Central memory CD8-positive, alpha-beta T cell (primary cell): ENCODE measurements at regions not wholly inside any gene's neighbourhood (a gene's known extent, or its start where the extent isn't known, plus 50 kb on each side); places are given as distances from the start of the nearest gene placed in this dataset.

Experiments
- ATAC-seq: fragments of 150-1000 bp; cut with Tn5 transposase; replicated peaks from 2 replicates; pipeline ENCODE4 v1.10.0; 2022; ENCODE audit warnings: mild to moderate bottlenecking, moderate FRiP score, moderate number of reproducible peaks; ENCODE audit not compliant: poor library complexity, severe bottlenecking; ENCODE audit errors: extremely low read depth
- DNase-seq, 2 donors: peaks; one replicate each; pipeline ENCODE4 v3.0.0; 2021; ENCODE audit warnings: low spot score in 2 of 2
- H3K27ac Mint-ChIP-seq: one replicate; pipeline ENCODE4 v1.8.0; 2022; ENCODE audit warnings: low read depth, mild to moderate bottlenecking, moderate library complexity, mixed read lengths
- H3K27me3 Mint-ChIP-seq: one replicate; pipeline ENCODE4 v1.8.0; 2022; ENCODE audit warnings: mixed read lengths
- H3K36me3 Mint-ChIP-seq: one replicate; pipeline ENCODE4 v1.8.0; 2022; ENCODE audit warnings: mild to moderate bottlenecking, moderate library complexity, mixed read lengths; ENCODE audit not compliant: insufficient read depth
- H3K4me1 Mint-ChIP-seq: one replicate; pipeline ENCODE4 v1.8.0; 2022; ENCODE audit warnings: mixed read lengths
- H3K4me3 Mint-ChIP-seq: one replicate; pipeline ENCODE4 v1.8.0; 2022; ENCODE audit warnings: mild to moderate bottlenecking, moderate library complexity, mixed read lengths
- H3K9me3 Mint-ChIP-seq: one replicate; pipeline ENCODE4 v1.8.0; 2022; ENCODE audit warnings: mixed read lengths

GRCh38 chr9:82675102-82675501 is 387.8 kb downstream of the RASEF start:
- Mint-ChIP-seq H3K9me3 (peaks cover 4% of the 10 kb centered on the region), H3K27ac (no peak overlapping the region), H3K36me3 (no peaks in the 10 kb centered on the region), H3K4me3 (no peak overlapping the region), H3K4me1 (no peaks in the 10 kb centered on the region), H3K27me3 (no peaks in the 10 kb centered on the region)
- ATAC-seq, result no peak
- DNase-seq, result no peak

- Mint-ChIP-seq H3K4me1 (no peaks in the 10 kb centered on the region), H3K27me3 (no peaks in the 10 kb centered on the region), H3K9me3 (no peaks in the 10 kb centered on the region), H3K36me3 (no peaks in the 10 kb centered on the region), H3K27ac (no peak overlapping the region), H3K4me3 (no peak overlapping the region)
- no peak for DNase-seq
- ATAC-seq, result no peak
These were observed 387.3 kb downstream of the RASEF start for GRCh38 chr9:82675605-82676004.

- H3K36me3 Mint-ChIP-seq, result no peaks in the 10 kb centered on the region
- H3K4me3 Mint-ChIP-seq, result no peak overlapping the region
- no peak for DNase-seq
- no peak overlapping the region for H3K27ac Mint-ChIP-seq
- no peaks in the 10 kb centered on the region for H3K27me3 Mint-ChIP-seq
- ATAC-seq, result no peak
- no peaks in the 10 kb centered on the region for H3K4me1 Mint-ChIP-seq
- peaks cover 6% of the 10 kb centered on the region for H3K9me3 Mint-ChIP-seq
These were observed 385.9 kb downstream of the RASEF start for GRCh38 chr9:82677086-82677485.

GRCh38 chr9:82679472-82679871 is 383.5 kb downstream of the RASEF start:
- Mint-ChIP-seq H3K36me3 (no peaks in the 10 kb centered on the region), H3K9me3 (peaks cover 7% of the 10 kb centered on the region), H3K27me3 (no peaks in the 10 kb centered on the region), H3K4me1 (no peaks in the 10 kb centered on the region), H3K4me3 (no peak overlapping the region), H3K27ac (no peak overlapping the region)
- ATAC-seq (no peak), DNase-seq (no peak)

- ATAC-seq (no peak), DNase-seq (no peak)
- H3K36me3 Mint-ChIP-seq, result no peaks in the 10 kb centered on the region
- no peaks in the 10 kb centered on the region for H3K4me1 Mint-ChIP-seq
- H3K27me3 Mint-ChIP-seq, result no peaks in the 10 kb centered on the region
- no peak overlapping the region for H3K27ac Mint-ChIP-seq
- no peak overlapping the region for H3K4me3 Mint-ChIP-seq
- peaks cover 13% of the 10 kb centered on the region for H3K9me3 Mint-ChIP-seq
These were observed 382.6 kb downstream of the RASEF start for GRCh38 chr9:82680179-82680935.

- no peak overlapping the region for H3K27ac Mint-ChIP-seq
- DNase-seq (no peak), ATAC-seq (no peak)
- H3K36me3 Mint-ChIP-seq, result no peaks in the 10 kb centered on the region
- peaks cover 19% of the 10 kb centered on the region for H3K9me3 Mint-ChIP-seq
- H3K27me3 Mint-ChIP-seq, result no peaks in the 10 kb centered on the region
- H3K4me1 Mint-ChIP-seq, result no peaks in the 10 kb centered on the region
- no peak overlapping the region for H3K4me3 Mint-ChIP-seq
These were observed 381.1 kb downstream of the RASEF start for GRCh38 chr9:82681809-82682208.

GRCh38 chr9:82682431-82682830 is 380.5 kb downstream of the RASEF start:
- Mint-ChIP-seq H3K9me3 (peaks cover 19% of the 10 kb centered on the region), H3K36me3 (no peaks in the 10 kb centered on the region), H3K27ac (no peak overlapping the region), H3K27me3 (no peaks in the 10 kb centered on the region), H3K4me1 (no peaks in the 10 kb centered on the region), H3K4me3 (no peak overlapping the region)
- DNase-seq, result no peak
- no peak for ATAC-seq

- Mint-ChIP-seq H3K36me3 (no peaks in the 10 kb centered on the region), H3K4me3 (no peak overlapping the region), H3K9me3 (peaks cover 5% of the 10 kb centered on the region), H3K27ac (no peak overlapping the region), H3K27me3 (no peaks in the 10 kb centered on the region), H3K4me1 (no peaks in the 10 kb centered on the region)
- no peak for DNase-seq
- no peak for ATAC-seq
These were observed 367.2 kb downstream of the RASEF start for GRCh38 chr9:82695704-82696103.

- ATAC-seq (no peak), DNase-seq (no peak)
- peaks cover 29% of the 10 kb centered on the region for H3K9me3 Mint-ChIP-seq
- no peak overlapping the region for H3K27ac Mint-ChIP-seq
- H3K4me3 Mint-ChIP-seq, result no peak overlapping the region
- H3K36me3 Mint-ChIP-seq, result no peaks in the 10 kb centered on the region
- no peaks in the 10 kb centered on the region for H3K27me3 Mint-ChIP-seq
- H3K4me1 Mint-ChIP-seq, result no peaks in the 10 kb centered on the region
These were observed 356.2 kb downstream of the RASEF start for GRCh38 chr9:82706786-82707185.

GRCh38 chr9:82716821-82717220 is 346.1 kb downstream of the RASEF start:
- no peak for ATAC-seq
- H3K36me3 Mint-ChIP-seq, result peaks cover 2% of the 10 kb centered on the region
- H3K27ac Mint-ChIP-seq, result no peak overlapping the region
- peaks cover 14% of the 10 kb centered on the region for H3K9me3 Mint-ChIP-seq
- no peak overlapping the region for H3K4me3 Mint-ChIP-seq
- DNase-seq, result no peak
- H3K27me3 Mint-ChIP-seq, result no peaks in the 10 kb centered on the region
- H3K4me1 Mint-ChIP-seq, result no peaks in the 10 kb centered on the region

GRCh38 chr9:82720515-82720914 is 342.4 kb downstream of the RASEF start:
- ATAC-seq (no peak), DNase-seq (no peak)
- Mint-ChIP-seq H3K9me3 (peaks cover 7% of the 10 kb centered on the region), H3K27me3 (no peaks in the 10 kb centered on the region), H3K36me3 (peaks cover 2% of the 10 kb centered on the region), H3K4me1 (no peaks in the 10 kb centered on the region), H3K27ac (no peak overlapping the region), H3K4me3 (no peak overlapping the region)

- Mint-ChIP-seq H3K4me3 (no peak overlapping the region), H3K4me1 (no peaks in the 10 kb centered on the region), H3K36me3 (peaks cover 2% of the 10 kb centered on the region), H3K27ac (no peak overlapping the region), H3K27me3 (no peaks in the 10 kb centered on the region), H3K9me3 (peaks cover 7% of the 10 kb centered on the region)
- ATAC-seq (no peak), DNase-seq (no peak)
These were observed 341.3 kb downstream of the RASEF start for GRCh38 chr9:82721593-82721992.

GRCh38 chr9:82722051-82722450 is 340.9 kb downstream of the RASEF start:
- DNase-seq, result no peak
- Mint-ChIP-seq H3K9me3 (peaks cover 7% of the 10 kb centered on the region), H3K4me1 (no peaks in the 10 kb centered on the region), H3K4me3 (no peak overlapping the region), H3K27ac (no peak overlapping the region), H3K36me3 (peaks cover 2% of the 10 kb centered on the region), H3K27me3 (no peaks in the 10 kb centered on the region)
- no peak for ATAC-seq
